GM18505 (cell line): ENCODE measurements at regions not wholly inside any gene's neighbourhood (a gene's known extent, or its start where the extent isn't known, plus 50 kb on each side); places are given as distances from the start of the nearest gene placed in this dataset.

ENCODE experiments used
- ATAC-seq: cut with Tn5 transposase; IDR thresholded peaks from one replicate; pipeline ENCODE4 v1.9.1; 2021; ENCODE audit not compliant: unreplicated experiment
- POLR2A ChIP-seq: IDR thresholded peaks from 4 replicates; pipeline ENCODE4 v1.6.1; 2011; ENCODE audit warnings: borderline replicate concordance; ENCODE audit not compliant: insufficient read depth, insufficient read length; ENCODE audit errors: extremely low read depth

GRCh38 chr16:79276501-79276900 lies 324.0 kb downstream of the MAF start:
- no peak for ATAC-seq
- TF ChIP-seq POLR2A, result no peak

GRCh38 chr16:79274264-79274663 lies 326.3 kb downstream of the MAF start:
- TF ChIP-seq POLR2A, result no peak
- ATAC-seq, result no peak

- ATAC-seq, result no peak
- TF ChIP-seq POLR2A, result no peak
Observed at GRCh38 chr16:79272141-79272577, 328.4 kb downstream of the MAF start.

- TF ChIP-seq POLR2A, result no peak
- no peak for ATAC-seq
Observed at GRCh38 chr16:79271583-79271982, 329.0 kb downstream of the MAF start.

GRCh38 chr16:79270011-79270410 lies 330.5 kb downstream of the MAF start:
- ATAC-seq, result no peak
- TF ChIP-seq POLR2A, result no peak

GRCh38 chr16:79269211-79269863 lies 331.2 kb downstream of the MAF start:
- ATAC-seq, result peak; percentile 96

GRCh38 chr16:79267781-79268180 lies 332.8 kb downstream of the MAF start:
- no peak for TF ChIP-seq POLR2A
- ATAC-seq, result no peak

More at GRCh38 chr16:79269211-79269863, 331.2 kb downstream of the MAF start:
- no peak for TF ChIP-seq POLR2A

- ATAC-seq, result no peak
- no peak for TF ChIP-seq POLR2A
Observed at GRCh38 chr16:79267146-79267545, 333.4 kb downstream of the MAF start.

- no peak for TF ChIP-seq POLR2A
- ATAC-seq, result no peak
Observed at GRCh38 chr16:79265701-79266100, 334.8 kb downstream of the MAF start.

GRCh38 chr16:79265196-79265595 lies 335.3 kb downstream of the MAF start:
- TF ChIP-seq POLR2A, result no peak
- no peak for ATAC-seq

GRCh38 chr16:79264237-79265109 lies 336.1 kb downstream of the MAF start:
- ATAC-seq, result no peak
- TF ChIP-seq POLR2A, result no peak

- ATAC-seq, result no peak
- TF ChIP-seq POLR2A, result no peak
Observed at GRCh38 chr16:79263425-79263824, 337.1 kb downstream of the MAF start.
